H9 (cell line): ENCODE measurements at regions not wholly inside any gene's neighbourhood (a gene's known extent, or its start where the extent isn't known, plus 50 kb on each side); places are given as distances from the start of the nearest gene placed in this dataset.

Source experiments
- DNase-seq: peaks from one replicate; pipeline ENCODE4 v3.0.0-alpha.2; 2017
- H2AFZ ChIP-seq: one replicate; pipeline ENCODE4 v1.6.1; 2013; ENCODE audit warnings: mild to moderate bottlenecking, low read length, control low read depth, moderate library complexity
- H2AK5ac ChIP-seq: 2 replicates; pipeline ENCODE4 v1.6.1; 2013; ENCODE audit warnings: low read length, control low read depth, mixed read lengths; ENCODE audit not compliant: insufficient read length
- H2BK120ac ChIP-seq: one replicate; pipeline ENCODE4 v1.6.1; 2013; ENCODE audit warnings: low read depth, mild to moderate bottlenecking, low read length, control low read depth, inconsistent platforms; ENCODE audit not compliant: poor library complexity, severe bottlenecking
- H2BK12ac ChIP-seq: 2 replicates; pipeline ENCODE4 v1.6.1; 2013; ENCODE audit warnings: low read length, control low read depth, mixed read lengths, low read depth; ENCODE audit not compliant: insufficient read length
- H2BK15ac ChIP-seq: 2 replicates; pipeline ENCODE4 v1.6.1; 2013; ENCODE audit warnings: low read depth, low read length, control low read depth
- H2BK20ac ChIP-seq: one replicate; pipeline ENCODE4 v1.6.1; 2013; ENCODE audit warnings: low read depth, mild to moderate bottlenecking, low read length, control low read depth, inconsistent platforms; ENCODE audit not compliant: poor library complexity, severe bottlenecking
- H2BK5ac ChIP-seq: 2 replicates; pipeline ENCODE4 v1.6.1; 2013; ENCODE audit warnings: low read length, control low read depth, mixed read lengths; ENCODE audit not compliant: insufficient read length
- H3K14ac ChIP-seq: 2 replicates; pipeline ENCODE4 v1.6.1; 2013; ENCODE audit warnings: low read length, control low read depth; ENCODE audit not compliant: insufficient read depth
- H3K18ac ChIP-seq: 2 replicates; pipeline ENCODE4 v1.6.1; 2013; ENCODE audit warnings: low read depth, mild to moderate bottlenecking, mixed read lengths, low read length, control low read depth; ENCODE audit not compliant: insufficient read length
- H3K23ac ChIP-seq: 2 replicates; pipeline ENCODE4 v1.6.1; 2013; ENCODE audit warnings: low read length, control low read depth, mixed read lengths, low read depth; ENCODE audit not compliant: insufficient read length
- H3K23me2 ChIP-seq: 2 replicates; pipeline ENCODE4 v1.6.1; 2013; ENCODE audit warnings: low read depth, mild to moderate bottlenecking, mixed read lengths, low read length, control low read depth; ENCODE audit not compliant: insufficient read length, poor library complexity, severe bottlenecking
- H3K27ac ChIP-seq: 2 replicates; pipeline ENCODE4 v1.5.1; 2013; ENCODE audit warnings: low read length, control low read depth, mixed read lengths, low read depth; ENCODE audit not compliant: insufficient read length
- H3K27me3 ChIP-seq: 2 replicates; pipeline ENCODE4 v1.6.1; 2013; ENCODE audit warnings: low read length, control low read depth, inconsistent platforms; ENCODE audit not compliant: insufficient read depth
- H3K4ac ChIP-seq: 2 replicates; pipeline ENCODE4 v1.6.1; 2013; ENCODE audit warnings: low read depth, mild to moderate bottlenecking, control low read depth, inconsistent platforms, low read length, moderate library complexity
- H3K4me1 ChIP-seq: 2 replicates; pipeline ENCODE4 v1.6.1; 2013; ENCODE audit warnings: low read length, control low read depth, inconsistent platforms; ENCODE audit not compliant: insufficient read depth
- H3K4me2 ChIP-seq: 2 replicates; pipeline ENCODE4 v1.6.1; 2013; ENCODE audit warnings: low read length, control low read depth, mixed read lengths; ENCODE audit not compliant: insufficient read length, insufficient read depth
- H3K56ac ChIP-seq: 2 replicates; pipeline ENCODE4 v1.6.1; 2013; ENCODE audit warnings: low read depth, mild to moderate bottlenecking, mixed read lengths, low read length, control low read depth; ENCODE audit not compliant: insufficient read length
- H3K79me1 ChIP-seq: 2 replicates; pipeline ENCODE4 v1.6.1; 2013; ENCODE audit warnings: low read depth, mild to moderate bottlenecking, moderate library complexity, low read length, control low read depth, inconsistent platforms; ENCODE audit not compliant: insufficient read depth, poor library complexity, severe bottlenecking
- H3K79me2 ChIP-seq: 2 replicates; pipeline ENCODE4 v1.6.1; 2013; ENCODE audit warnings: low read length, control low read depth, inconsistent platforms; ENCODE audit not compliant: insufficient read depth
- H3K9ac ChIP-seq: 2 replicates; pipeline ENCODE4 v1.6.1; 2013; ENCODE audit warnings: low read length, control low read depth, mixed read lengths; ENCODE audit not compliant: insufficient read length; ENCODE audit errors: extremely low read depth
- H3K9me3 ChIP-seq: one replicate; pipeline ENCODE4 v1.6.1; 2013; ENCODE audit warnings: low read depth, low read length, inconsistent platforms; ENCODE audit not compliant: control insufficient read depth
- H3T11ph ChIP-seq: one replicate; pipeline ENCODE4 v1.6.1; 2013; ENCODE audit warnings: mild to moderate bottlenecking, low read length, control low read depth, inconsistent platforms
- H4K20me1 ChIP-seq: one replicate; pipeline ENCODE4 v1.6.1; 2013; ENCODE audit not compliant: control insufficient read depth, insufficient read length, insufficient read depth
- H4K5ac ChIP-seq: 2 replicates; pipeline ENCODE4 v1.6.1; 2013; ENCODE audit warnings: low read depth, mild to moderate bottlenecking, mixed read lengths, low read length, control low read depth; ENCODE audit not compliant: insufficient read length
- H4K8ac ChIP-seq: replicated peaks from 2 replicates; pipeline ENCODE4 v1.6.1; 2013; ENCODE audit warnings: low read length, control low read depth, mixed read lengths, low read depth; ENCODE audit not compliant: insufficient read length
- H4K91ac ChIP-seq: 2 replicates; pipeline ENCODE4 v1.6.1; 2013; ENCODE audit warnings: low read depth, mild to moderate bottlenecking, moderate library complexity, mixed read lengths, low read length, control low read depth; ENCODE audit not compliant: insufficient read length
- H3K27ac Mint-ChIP-seq, 3 experiments: 2 replicates in 2 of 3; 3 replicates in 1 of 3; pipeline ENCODE4 v1.8.0; 2020 to 2021; ENCODE audit warnings: mixed read lengths in 3 of 3, mild to moderate bottlenecking in 1 of 3, moderate library complexity in 1 of 3
- H3K27me3 Mint-ChIP-seq: 2 replicates; pipeline ENCODE4 v1.8.0; 2021; ENCODE audit warnings: low read depth, mild to moderate bottlenecking, moderate library complexity, mixed read lengths
- H3K36me3 Mint-ChIP-seq, 3 experiments: 2 replicates in 2 of 3; 3 replicates in 1 of 3; pipeline ENCODE4 v1.8.0; 2020 to 2021; ENCODE audit warnings: low read depth in 3 of 3, mixed read lengths in 3 of 3; ENCODE audit not compliant: insufficient read depth in 1 of 3
- H3K4me1 Mint-ChIP-seq, 2 experiments: 2 replicates each; pipeline ENCODE4 v1.8.0; 2020; ENCODE audit warnings: mixed read lengths in 2 of 2
- H3K4me3 Mint-ChIP-seq, 2 experiments: 2 replicates in 1 of 2; 3 replicates in 1 of 2; pipeline ENCODE4 v1.8.0; 2020 to 2021; ENCODE audit warnings: mild to moderate bottlenecking in 2 of 2, mixed read lengths in 2 of 2, moderate library complexity in 1 of 2
- H3K9me3 Mint-ChIP-seq, 2 experiments: 2 replicates in 1 of 2; 3 replicates in 1 of 2; pipeline ENCODE4 v1.8.0; 2020; ENCODE audit warnings: mild to moderate bottlenecking in 2 of 2, mixed read lengths in 2 of 2, moderate library complexity in 1 of 2
- CTCF ChIP-seq: fragments of 200-600 bp; sonication (generic); conservative IDR thresholded peaks from 3 replicates; pipeline ENCODE4 v1.8.0; 2021; ENCODE audit warnings: antibody characterized with exemption, mild to moderate bottlenecking
- whole genome bisulfite sequencing: extraction: QIAGEN DNeasy Blood & Tissue Kit; methylation state at CpG from one replicate; pipeline ENCODE4 v1.1.7; 2013; ENCODE audit warnings: missing lambda C conversion rate, low lambda C conversion rate, mixed read lengths; ENCODE audit not compliant: insufficient read length; ENCODE audit errors: extremely low coverage; 5-methylcytosine and 5-hydroxymethylcytosine counted together

- H4K5ac ChIP-seq, result no peak overlapping the region
- no peaks in the 10 kb centered on the region for H3K27me3 ChIP-seq
- no peaks in the 10 kb centered on the region for H3K9me3 ChIP-seq
- no peak overlapping the region for H3T11ph ChIP-seq
- no peak overlapping the region for H2BK15ac ChIP-seq
- no peak overlapping the region for H2BK20ac ChIP-seq
- H2AK5ac ChIP-seq, result no peak overlapping the region
- H4K8ac ChIP-seq, result no peak overlapping the region
- no peak overlapping the region for H3K4me3 Mint-ChIP-seq
- H3K79me1 ChIP-seq, result no peaks in the 10 kb centered on the region
- H3K4me1 Mint-ChIP-seq, result no peaks in the 10 kb centered on the region
- no peak overlapping the region for H3K18ac ChIP-seq
- TF ChIP-seq CTCF, result no peak
- H3K79me2 ChIP-seq, result no peaks in the 10 kb centered on the region
- no peaks in the 10 kb centered on the region for H3K27me3 Mint-ChIP-seq
- H4K20me1 ChIP-seq, result no peaks in the 10 kb centered on the region
- no peak overlapping the region for H3K9ac ChIP-seq
- H3K27ac ChIP-seq, result no peak overlapping the region
- no CpG with 5 or more reads among the region's 3 CpGs for WGBS
- no peaks in the 10 kb centered on the region for H3K23me2 ChIP-seq
- H3K4me1 ChIP-seq, result no peaks in the 10 kb centered on the region
- no peak overlapping the region for H3K56ac ChIP-seq
- no peak overlapping the region for H4K91ac ChIP-seq
- H3K4ac ChIP-seq, result no peak overlapping the region
- H3K27ac Mint-ChIP-seq, result no peak overlapping the region
- H2AFZ ChIP-seq, result no peak overlapping the region
- no peak overlapping the region for H2BK5ac ChIP-seq
- H3K9me3 Mint-ChIP-seq, result no peaks in the 10 kb centered on the region
- H3K14ac ChIP-seq, result no peak overlapping the region
- DNase-seq, result no peak
- H3K36me3 Mint-ChIP-seq, result no peaks in the 10 kb centered on the region; a peak in 1 of 7 replicates
- H2BK120ac ChIP-seq, result no peak overlapping the region
- no peak overlapping the region for H2BK12ac ChIP-seq
- H3K23ac ChIP-seq, result no peak overlapping the region
- no peak overlapping the region for H3K4me2 ChIP-seq
These were observed 76.6 kb upstream of the ITGA4 start for GRCh38 chr2:181380581-181380980.
